Immature natural killer cell (primary cell): ENCODE measurements at regions not wholly inside any gene's neighbourhood (a gene's known extent, or its start where the extent isn't known, plus 50 kb on each side); places are given as distances from the start of the nearest gene placed in this dataset.
A peak's percentile ranks its signal among the peaks of the same experiment; 100 is the strongest.
"Not testable (repeated sequence)": the region's sequence is repeated elsewhere in the genome, so short reads cannot be mapped to it uniquely, and the experiment has no call there.

Experiments
- DNase-seq, 3 donors: peaks; one replicate each; pipeline ENCODE4 v3.0.0; 2022; ENCODE audit warnings: mixed read lengths in 1 of 3
- H3K27ac Mint-ChIP-seq, 6 donors: one replicate each; pipeline ENCODE4 v1.8.0; 2020; ENCODE audit warnings: mixed read lengths in 6 of 6, mild to moderate bottlenecking in 5 of 6, inconsistent platforms in 4 of 6, moderate library complexity in 3 of 6
- H3K27me3 Mint-ChIP-seq, 3 donors: one replicate each; pipeline ENCODE4 v1.8.0; 2020 to 2021; ENCODE audit warnings: low read depth in 3 of 3, mild to moderate bottlenecking in 3 of 3, mixed read lengths in 3 of 3, moderate library complexity in 3 of 3, inconsistent platforms in 1 of 3
- H3K36me3 Mint-ChIP-seq, 3 donors: one replicate each; pipeline ENCODE4 v1.8.0; 2020; ENCODE audit warnings: mixed read lengths in 3 of 3, inconsistent platforms in 2 of 3, mild to moderate bottlenecking in 2 of 3
- H3K4me1 Mint-ChIP-seq, 2 donors: one replicate each; pipeline ENCODE4 v1.8.0; 2020; ENCODE audit warnings: inconsistent platforms in 2 of 2, mild to moderate bottlenecking in 2 of 2, mixed read lengths in 2 of 2, moderate library complexity in 1 of 2
- H3K4me3 Mint-ChIP-seq, 5 donors: one replicate each; pipeline ENCODE4 v1.8.0; 2020; ENCODE audit warnings: mild to moderate bottlenecking in 5 of 5, mixed read lengths in 5 of 5, inconsistent platforms in 3 of 5, moderate library complexity in 3 of 5
- H3K9me3 Mint-ChIP-seq, 6 donors: one replicate each; pipeline ENCODE4 v1.8.0; 2020; ENCODE audit warnings: mild to moderate bottlenecking in 6 of 6, mixed read lengths in 6 of 6, inconsistent platforms in 4 of 6, moderate library complexity in 3 of 6

DNA sequence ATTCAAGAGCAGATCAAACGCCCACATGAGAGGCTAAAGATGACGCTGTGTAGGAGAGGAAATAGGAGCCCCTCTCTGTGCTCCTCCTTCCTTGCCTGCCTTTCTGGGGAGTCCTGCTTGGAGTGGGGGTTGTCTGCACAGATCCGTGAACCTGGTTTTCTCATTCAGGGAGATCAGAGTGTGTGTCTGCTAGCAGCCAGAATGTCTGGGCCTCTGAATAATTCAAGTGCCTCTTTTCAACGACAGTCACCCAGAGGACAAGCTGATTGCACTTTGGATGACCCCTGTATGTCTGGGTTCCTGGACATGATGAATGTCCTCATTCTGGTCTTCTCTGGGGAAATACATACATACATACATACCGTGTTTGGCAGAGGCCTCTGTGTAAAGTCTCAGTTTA lies 592.5 kb upstream of the B3GAT1 start:
- DNase-seq, result no peak
- H3K4me1 Mint-ChIP-seq, result no peaks in the 10 kb centered on the region
- no peak overlapping the region for H3K4me3 Mint-ChIP-seq

DNA sequence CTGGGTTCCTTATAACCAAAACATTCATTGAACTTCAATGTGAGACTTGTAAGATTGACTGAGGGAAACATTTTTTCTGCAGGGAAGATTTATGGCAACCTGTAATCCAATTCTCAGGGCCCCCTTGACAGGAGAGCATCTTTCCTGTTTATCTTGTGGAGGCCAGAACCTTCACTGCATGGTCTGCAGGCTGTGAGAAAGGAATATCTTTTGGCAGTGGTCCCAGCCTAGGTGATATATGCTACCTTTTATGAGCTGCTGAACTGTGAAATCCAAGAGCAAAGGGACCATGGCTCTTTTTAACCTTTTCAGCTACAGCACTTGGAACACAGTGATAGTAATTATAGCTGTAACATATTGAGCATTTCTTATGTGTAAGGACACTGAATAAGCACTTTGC lies 590.2 kb upstream of the B3GAT1 start:
- Mint-ChIP-seq H3K27ac (no peak overlapping the region), H3K4me1 (no peaks in the 10 kb centered on the region), H3K27me3 (peaks cover 2 to 11% (median 6%) of the 10 kb centered on the region in 3 donors), H3K4me3 (no peak overlapping the region), H3K9me3 (no peaks in the 10 kb centered on the region), H3K36me3 (no peaks in the 10 kb centered on the region)
- DNase-seq, result no peak

More for the DNA sequence above, 592.5 kb upstream of the B3GAT1 start:
- no peaks in the 10 kb centered on the region for H3K36me3 Mint-ChIP-seq
- peaks cover 3 to 6% (median 5%) of the 10 kb centered on the region in 3 donors for H3K27me3 Mint-ChIP-seq
- H3K9me3 Mint-ChIP-seq, result no peaks in the 10 kb centered on the region
- H3K27ac Mint-ChIP-seq, result no peak overlapping the region

DNA sequence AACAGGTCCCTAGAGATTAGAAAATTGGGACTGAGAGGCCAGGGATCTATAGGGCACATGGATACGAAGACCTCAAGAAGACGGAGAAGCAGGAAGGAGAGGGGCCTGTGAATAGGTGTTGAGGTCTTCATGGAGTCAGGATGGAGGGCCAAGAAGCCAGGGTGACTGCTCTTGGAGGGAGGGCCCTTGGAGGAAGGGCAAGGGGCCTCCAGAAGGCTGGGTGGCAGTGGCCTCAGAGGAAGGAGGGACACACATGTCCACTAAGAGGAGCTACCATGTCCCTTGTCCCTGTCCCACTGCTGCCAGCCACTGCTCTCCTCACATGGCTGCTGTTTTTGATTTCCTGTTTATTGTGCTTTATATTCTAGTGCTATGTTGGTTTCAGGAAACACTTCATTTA lies 589.5 kb upstream of the B3GAT1 start:
- DNase-seq, result no peak
- Mint-ChIP-seq H3K27me3 (peaks cover 2 to 13% (median 9%) of the 10 kb centered on the region in 3 donors), H3K4me1 (no peaks in the 10 kb centered on the region), H3K4me3 (no peak overlapping the region), H3K9me3 (no peaks in the 10 kb centered on the region), H3K36me3 (no peaks in the 10 kb centered on the region), H3K27ac (no peak overlapping the region)

DNA sequence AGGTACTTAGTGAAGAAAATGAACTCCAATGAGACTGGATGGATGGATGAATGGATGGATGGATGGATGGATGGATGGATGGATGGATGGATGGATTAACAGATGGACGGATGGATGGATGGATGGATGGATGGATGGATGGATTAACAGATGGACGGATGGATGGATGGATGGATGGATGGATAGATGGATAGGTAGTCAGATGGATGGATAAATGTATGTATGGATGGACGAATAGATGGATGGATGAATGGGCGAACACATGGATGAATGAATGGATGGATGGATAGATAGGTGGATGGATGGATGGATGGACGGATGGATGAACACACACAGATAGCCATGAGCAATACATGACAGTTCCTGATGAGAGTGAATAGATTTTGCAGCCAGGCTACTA lies 589.0 kb upstream of the B3GAT1 start:
- not testable (repeated sequence) for H3K36me3 Mint-ChIP-seq, H3K27ac Mint-ChIP-seq, H3K4me1 Mint-ChIP-seq, H3K4me3 Mint-ChIP-seq, DNase-seq, H3K9me3 Mint-ChIP-seq
- peaks cover 2 to 13% (median 9%) of the 10 kb centered on the region in 3 donors for H3K27me3 Mint-ChIP-seq

DNA sequence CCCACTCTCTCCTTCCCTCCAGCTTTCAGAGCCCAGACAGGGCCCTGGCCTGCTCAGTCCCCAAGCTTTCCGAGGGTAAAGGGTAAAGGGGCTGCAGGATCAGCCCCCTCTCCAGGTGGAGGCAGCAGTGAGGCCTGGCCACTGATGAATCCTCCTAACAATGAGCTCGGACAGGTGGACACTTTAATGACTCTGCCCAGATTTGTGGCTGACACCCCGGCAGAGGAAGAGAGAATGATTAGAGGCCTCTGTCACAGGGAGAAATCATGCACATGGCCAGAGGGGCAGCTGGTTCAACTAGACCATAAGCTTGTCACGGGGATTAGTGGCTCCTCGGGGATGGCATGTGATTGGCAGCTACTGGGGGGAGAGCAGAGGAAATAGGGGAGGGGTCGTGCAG lies 587.5 kb upstream of the B3GAT1 start:
- Mint-ChIP-seq H3K4me3 (no peak overlapping the region), H3K27ac (no peak overlapping the region), H3K4me1 (no peaks in the 10 kb centered on the region), H3K9me3 (no peaks in the 10 kb centered on the region), H3K36me3 (no peaks in the 10 kb centered on the region), H3K27me3 (peaks cover 2 to 15% (median 7%) of the 10 kb centered on the region in 3 donors)
- no peak for DNase-seq

DNA sequence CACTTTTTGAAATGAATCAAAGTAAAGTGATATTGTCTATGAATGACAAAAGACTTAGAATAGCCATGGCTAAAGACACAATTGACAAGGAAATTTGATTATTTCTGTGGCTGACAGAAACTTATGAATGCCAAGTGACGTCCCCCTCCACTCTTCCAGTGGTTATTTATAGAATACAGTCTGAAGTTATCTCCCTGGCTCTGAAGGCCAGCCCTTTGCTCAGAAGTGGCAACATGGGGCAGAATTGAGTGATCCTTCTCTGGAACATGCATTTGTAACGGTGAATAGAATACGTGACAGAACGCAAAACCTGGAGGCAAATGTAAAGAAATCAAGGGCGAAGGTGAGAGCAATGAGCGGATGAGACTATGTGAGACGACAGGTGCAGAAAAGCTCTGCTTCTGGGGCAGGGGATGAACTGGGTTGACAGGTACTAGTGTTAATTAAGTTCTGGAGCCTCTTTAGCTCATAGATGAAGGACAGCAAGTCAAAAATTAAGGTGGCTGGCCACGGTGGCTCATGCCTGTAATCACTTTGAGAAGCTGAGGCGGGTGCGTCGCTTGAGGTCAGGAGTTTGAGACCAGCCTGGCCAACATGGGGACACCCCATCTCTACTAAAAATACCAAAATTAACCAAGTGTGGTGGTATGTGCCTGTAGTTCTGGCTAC lies 585.7 kb upstream of the B3GAT1 start:
- Mint-ChIP-seq H3K27ac (no peak overlapping the region), H3K4me1 (no peaks in the 10 kb centered on the region), H3K4me3 (no peak overlapping the region), H3K9me3 (no peaks in the 10 kb centered on the region), H3K27me3 (peaks cover 3 to 15% (median 9%) of the 10 kb centered on the region in 3 donors), H3K36me3 (no peaks in the 10 kb centered on the region)
- no peak for DNase-seq

DNA sequence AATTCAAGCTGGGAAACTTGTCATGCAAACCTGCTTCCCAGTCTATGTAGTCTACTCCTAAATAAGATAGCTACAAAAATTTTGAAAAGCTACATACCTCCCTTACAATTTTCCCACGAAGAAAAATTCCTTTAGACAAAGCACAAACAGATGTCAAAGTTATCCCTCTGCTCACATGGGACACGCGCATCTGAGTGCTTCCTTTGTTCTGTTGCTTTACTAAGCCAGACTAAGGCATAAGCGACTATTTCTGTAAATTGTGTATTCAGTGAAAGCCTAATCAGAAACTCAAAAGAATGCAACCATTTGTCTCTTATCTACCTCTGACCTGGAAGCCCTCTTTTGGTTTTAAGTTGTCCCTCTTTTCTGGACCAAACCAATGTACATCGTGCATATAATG lies 583.7 kb upstream of the B3GAT1 start:
- Mint-ChIP-seq H3K4me1 (no peaks in the 10 kb centered on the region), H3K27ac (no peak overlapping the region), H3K36me3 (no peaks in the 10 kb centered on the region), H3K27me3 (peaks cover 6 to 20% (median 10%) of the 10 kb centered on the region in 3 donors), H3K9me3 (no peaks in the 10 kb centered on the region), H3K4me3 (no peak overlapping the region)
- no peak for DNase-seq

DNA sequence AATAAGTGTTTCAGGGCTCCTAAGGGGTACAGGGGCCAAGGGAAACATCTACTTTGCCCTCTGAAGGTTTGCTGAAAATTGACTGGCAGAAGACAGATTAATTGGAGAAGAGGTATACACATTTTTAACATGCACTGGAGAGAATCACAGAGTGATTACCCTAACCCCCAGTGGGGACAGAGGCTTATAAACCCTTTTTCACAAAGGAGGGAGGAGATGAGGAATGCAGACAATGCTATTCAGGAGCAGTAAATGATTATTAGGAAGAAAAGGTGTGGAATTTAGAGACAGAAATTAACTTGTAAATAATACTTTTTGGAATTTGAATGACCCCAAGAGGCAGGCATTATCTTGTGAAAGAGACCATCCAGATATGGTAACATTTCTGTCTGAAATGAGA lies 582.4 kb upstream of the B3GAT1 start:
- no peak overlapping the region for H3K27ac Mint-ChIP-seq
- no peaks in the 10 kb centered on the region for H3K4me1 Mint-ChIP-seq
- H3K9me3 Mint-ChIP-seq, result no peaks in the 10 kb centered on the region
- H3K27me3 Mint-ChIP-seq, result peaks cover 4 to 20% (median 9%) of the 10 kb centered on the region in 3 donors
- no peak for DNase-seq
- no peaks in the 10 kb centered on the region for H3K36me3 Mint-ChIP-seq
- H3K4me3 Mint-ChIP-seq, result no peak overlapping the region

DNA sequence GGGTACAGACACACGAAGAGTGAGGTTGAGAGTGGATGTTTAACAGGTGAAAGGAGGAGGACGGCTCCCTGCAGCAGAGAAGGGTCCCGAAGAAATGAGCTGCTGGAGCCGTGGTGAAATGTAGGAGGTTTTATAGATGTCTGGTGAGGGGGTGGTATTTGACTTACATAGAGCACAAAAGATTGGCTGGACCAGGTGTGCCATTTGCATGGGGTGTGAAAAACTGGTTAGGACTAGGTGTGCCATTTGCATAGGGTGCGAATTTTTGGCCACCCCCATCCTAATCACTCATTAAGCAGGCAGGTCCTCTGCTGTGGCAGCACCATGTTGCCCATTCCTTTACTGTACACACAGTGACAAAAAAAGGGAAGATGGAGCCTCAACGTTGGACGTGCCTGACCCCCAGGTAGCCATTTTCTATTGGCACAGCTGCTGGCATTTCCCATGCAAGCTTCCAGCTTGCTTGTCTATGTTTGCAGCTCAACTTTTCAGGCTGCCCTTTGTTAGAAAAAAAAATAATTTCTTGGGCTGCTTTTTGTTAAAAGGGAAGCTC lies 581.7 kb upstream of the B3GAT1 start:
- H3K9me3 Mint-ChIP-seq, result no peaks in the 10 kb centered on the region
- H3K4me1 Mint-ChIP-seq, result no peaks in the 10 kb centered on the region
- H3K4me3 Mint-ChIP-seq, result no peak overlapping the region
- no peaks in the 10 kb centered on the region for H3K36me3 Mint-ChIP-seq
- no peak for DNase-seq
- H3K27ac Mint-ChIP-seq, result no peak overlapping the region
- H3K27me3 Mint-ChIP-seq, result peaks cover 4 to 20% (median 9%) of the 10 kb centered on the region in 3 donors

DNA sequence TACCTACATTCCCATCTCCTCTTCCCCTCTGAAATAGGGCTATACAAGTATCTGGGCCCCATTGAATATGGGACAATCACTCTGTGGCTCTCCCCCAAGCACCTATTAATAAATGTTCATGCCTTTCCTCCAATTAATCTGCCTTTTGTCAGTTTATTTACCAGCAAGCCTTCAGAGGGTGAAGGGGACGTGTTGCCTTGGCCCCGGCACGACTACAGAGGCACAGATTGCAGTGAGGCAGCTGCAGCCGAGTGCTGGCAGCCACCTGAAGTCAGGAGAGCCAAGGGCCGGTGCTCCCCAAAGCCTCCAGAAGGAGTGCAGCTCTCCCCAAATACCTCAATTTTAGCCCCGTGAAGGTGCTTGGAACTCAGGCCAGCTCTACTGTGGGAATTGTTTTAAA lies 580.9 kb upstream of the B3GAT1 start:
- Mint-ChIP-seq H3K36me3 (no peaks in the 10 kb centered on the region), H3K9me3 (no peaks in the 10 kb centered on the region), H3K4me3 (no peak overlapping the region), H3K27me3 (peaks cover 4 to 20% (median 9%) of the 10 kb centered on the region in 3 donors), H3K4me1 (no peaks in the 10 kb centered on the region), H3K27ac (no peak overlapping the region)
- DNase-seq, result no peak

DNA sequence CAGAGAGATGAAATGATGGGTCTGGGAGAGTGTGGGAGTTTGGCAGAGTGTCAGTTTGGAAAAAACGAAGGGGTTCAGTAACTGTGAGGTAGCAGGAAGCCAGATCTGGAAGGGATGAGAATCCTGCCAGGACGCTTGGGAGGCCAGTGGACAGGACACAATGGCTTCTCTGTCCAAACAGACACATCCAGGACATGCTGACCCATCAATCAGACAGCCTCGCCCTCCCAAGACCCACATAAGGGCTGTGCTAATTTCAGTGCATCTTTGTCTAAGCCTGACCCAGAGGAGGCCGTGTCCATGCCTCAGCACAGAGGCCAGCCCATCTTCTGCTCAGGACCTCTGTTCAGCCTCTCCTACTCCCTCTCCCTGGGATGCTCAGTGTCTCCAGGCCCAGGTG lies 576.5 kb upstream of the B3GAT1 start:
- H3K27me3 Mint-ChIP-seq, result peaks cover 5 to 10% (median 7%) of the 10 kb centered on the region in 3 donors
- H3K4me1 Mint-ChIP-seq, result peaks cover 4 to 7% of the 10 kb centered on the region in 2 donors
- H3K4me3 Mint-ChIP-seq, result no peak overlapping the region
- H3K36me3 Mint-ChIP-seq, result no peaks in the 10 kb centered on the region
- no peak for DNase-seq
- H3K9me3 Mint-ChIP-seq, result no peaks in the 10 kb centered on the region
- H3K27ac Mint-ChIP-seq, result no peak overlapping the region

DNA sequence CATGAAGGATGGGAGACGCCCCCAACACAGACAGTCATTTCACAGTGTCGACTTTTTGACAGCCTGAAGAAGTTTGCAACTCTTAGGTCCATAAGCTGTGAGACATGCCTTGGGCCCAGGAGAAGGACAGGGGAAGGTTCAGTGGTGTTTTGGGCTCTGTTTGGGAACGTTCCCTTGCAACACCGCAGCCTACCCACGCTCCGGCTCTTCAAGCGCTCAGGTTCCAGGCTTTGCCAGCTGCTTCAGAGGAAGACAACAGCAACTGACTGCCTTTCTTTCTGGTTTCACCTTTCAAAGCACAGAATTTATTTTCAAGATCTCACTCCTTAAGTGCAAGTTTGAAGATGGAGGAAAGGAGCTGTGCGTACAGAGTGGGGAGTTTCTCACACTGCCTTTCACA lies 575.8 kb upstream of the B3GAT1 start:
- no peak for DNase-seq
- no peak overlapping the region for H3K27ac Mint-ChIP-seq
- peaks cover 4 to 7% of the 10 kb centered on the region in 2 donors for H3K4me1 Mint-ChIP-seq
- no peaks in the 10 kb centered on the region for H3K9me3 Mint-ChIP-seq
- H3K36me3 Mint-ChIP-seq, result no peaks in the 10 kb centered on the region
- H3K27me3 Mint-ChIP-seq, result peaks cover 4 to 12% (median 5%) of the 10 kb centered on the region in 3 donors
- no peak overlapping the region for H3K4me3 Mint-ChIP-seq

DNA sequence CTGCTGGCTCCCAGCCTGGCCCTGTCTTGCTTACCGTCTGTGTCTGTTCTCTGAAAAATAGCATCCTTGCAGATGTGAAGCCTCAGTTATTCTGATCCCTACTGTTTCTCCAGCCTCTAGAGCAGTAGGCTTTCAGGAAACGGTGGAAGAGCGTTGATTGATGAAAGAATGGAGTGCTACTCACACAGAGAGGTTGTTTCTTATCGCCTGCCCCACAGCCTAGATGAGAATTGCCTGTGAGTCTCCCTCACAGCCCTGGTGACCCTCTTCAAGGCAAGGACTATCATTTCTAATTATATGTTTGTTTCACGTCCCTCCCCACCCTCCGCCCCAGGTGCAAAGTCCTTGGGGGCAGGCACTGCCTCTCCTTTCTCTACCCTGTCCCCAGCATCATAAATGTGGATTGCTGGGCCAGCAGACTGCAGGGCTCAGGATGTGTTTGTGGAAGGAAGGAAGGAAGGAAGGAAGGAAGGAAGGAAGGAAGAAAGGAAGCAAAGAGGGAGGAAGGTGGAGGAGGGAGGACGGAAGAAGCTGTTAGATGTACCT lies 575.3 kb upstream of the B3GAT1 start:
- DNase-seq, result no peak
- H3K36me3 Mint-ChIP-seq, result no peaks in the 10 kb centered on the region
- H3K9me3 Mint-ChIP-seq, result no peaks in the 10 kb centered on the region
- H3K4me1 Mint-ChIP-seq, result peaks cover 4 to 7% of the 10 kb centered on the region in 2 donors
- peak overlapping the region in 1 of 6 donors; percentile 12 for H3K27ac Mint-ChIP-seq
- H3K4me3 Mint-ChIP-seq, result no peak overlapping the region
- peaks cover 4 to 9% (median 6%) of the 10 kb centered on the region in 3 donors for H3K27me3 Mint-ChIP-seq

DNA sequence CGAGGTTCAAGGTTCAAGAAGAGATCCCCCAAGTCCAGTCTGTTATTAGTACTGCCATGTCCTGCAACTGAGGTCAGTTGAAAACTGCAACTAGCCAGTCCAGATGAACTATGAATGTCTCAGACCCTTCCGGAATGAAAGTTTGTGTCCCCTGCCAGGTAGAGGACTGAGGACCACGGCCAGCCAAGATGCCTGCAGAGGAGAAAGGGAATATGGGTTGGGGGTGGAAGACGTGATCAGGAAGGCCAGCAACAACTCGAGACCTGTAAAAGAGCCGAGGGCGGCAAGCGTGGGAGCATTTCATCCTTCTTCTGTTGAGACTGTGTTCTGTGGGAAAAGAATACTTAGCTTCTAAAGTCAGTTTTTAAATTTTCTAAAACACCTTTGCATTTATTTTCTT lies 572.4 kb upstream of the B3GAT1 start:
- no peaks in the 10 kb centered on the region for H3K9me3 Mint-ChIP-seq
- peaks cover 4 to 7% of the 10 kb centered on the region in 2 donors for H3K4me1 Mint-ChIP-seq
- H3K27me3 Mint-ChIP-seq, result peaks cover 3 to 10% (median 4%) of the 10 kb centered on the region in 3 donors
- H3K4me3 Mint-ChIP-seq, result peak overlapping the region in 1 of 5 donors; percentile 44
- no peak overlapping the region for H3K27ac Mint-ChIP-seq
- H3K36me3 Mint-ChIP-seq, result no peaks in the 10 kb centered on the region
- DNase-seq, result no peak

DNA sequence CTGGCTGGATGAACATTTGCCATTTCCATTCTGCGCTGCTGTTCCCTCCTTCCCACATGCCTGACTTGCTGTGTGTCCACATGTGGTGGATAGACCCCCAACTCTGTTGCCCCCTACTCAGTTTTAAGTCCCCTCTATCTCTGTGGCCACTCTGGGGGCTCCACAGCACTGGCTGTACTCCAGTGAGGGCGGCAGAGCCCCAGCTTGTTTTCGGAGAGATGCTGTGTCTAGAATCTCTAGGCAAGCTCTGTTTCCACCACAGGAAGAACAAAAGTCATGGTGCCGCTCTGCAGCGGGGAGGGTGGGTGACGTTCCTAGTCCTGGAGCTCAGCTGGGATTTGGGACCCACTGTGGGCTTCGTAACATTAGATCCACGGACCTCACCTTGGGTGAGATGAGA lies 570.4 kb upstream of the B3GAT1 start:
- H3K36me3 Mint-ChIP-seq, DNase-seq, H3K9me3 Mint-ChIP-seq, H3K4me3 Mint-ChIP-seq, H3K27ac Mint-ChIP-seq, H3K4me1 Mint-ChIP-seq: not testable (repeated sequence)
- H3K27me3 Mint-ChIP-seq, result peaks cover 4 to 15% (median 5%) of the 10 kb centered on the region in 3 donors
